MM.1S (cell line): ENCODE measurements at regions not wholly inside any gene's neighbourhood (a gene's known extent, or its start where the extent isn't known, plus 50 kb on each side); places are given as distances from the start of the nearest gene placed in this dataset.

Experiments used
- DNase-seq: peaks from one replicate; pipeline ENCODE4 v3.0.0-alpha.2; 2015
- H2AFZ ChIP-seq: fragments of 300-600 bp; sonication (generic); 2 replicates; pipeline ENCODE4 v1.6.0; 2016; ENCODE audit warnings: antibody characterized with exemption, low read length
- H3F3A ChIP-seq: fragments of 300-600 bp; sonication (generic); 2 replicates; pipeline ENCODE4 v1.6.1; 2016; ENCODE audit warnings: mild to moderate bottlenecking, antibody characterized with exemption, low read length, moderate library complexity, mixed read lengths; ENCODE audit not compliant: insufficient read depth
- H3K27ac ChIP-seq: fragments of 300-600 bp; sonication (generic); 2 replicates; pipeline ENCODE4 v1.5.1; 2016; ENCODE audit warnings: mild to moderate bottlenecking, low read length
- H3K27me3 ChIP-seq: fragments of 300-600 bp; sonication (generic); replicated peaks from 2 replicates; pipeline ENCODE4 v1.6.0; 2016; ENCODE audit warnings: low read length; ENCODE audit not compliant: insufficient read depth
- H3K36me3 ChIP-seq: fragments of 300-600 bp; sonication (generic); replicated peaks from 2 replicates; pipeline ENCODE4 v1.6.1; 2016; ENCODE audit warnings: mild to moderate bottlenecking, low read length, mixed read lengths; ENCODE audit not compliant: insufficient read depth
- H3K4me1 ChIP-seq: fragments of 300-600 bp; sonication (generic); 2 replicates; pipeline ENCODE4 v1.6.1; 2016; ENCODE audit warnings: low read length, mixed read lengths
- H3K4me2 ChIP-seq: fragments of 300-600 bp; sonication (generic); 2 replicates; pipeline ENCODE4 v1.6.0; 2016; ENCODE audit warnings: low read depth, low read length
- H3K4me3 ChIP-seq: fragments of 300-600 bp; sonication (generic); 2 replicates; pipeline ENCODE4 v1.5.1; 2016; ENCODE audit warnings: low read length, mixed read lengths
- H3K79me2 ChIP-seq: fragments of 300-600 bp; sonication (generic); 2 replicates; pipeline ENCODE4 v1.6.1; 2016; ENCODE audit warnings: mixed run types, low read length, mixed read lengths
- H3K9ac ChIP-seq: fragments of 300-600 bp; sonication (generic); 2 replicates; pipeline ENCODE4 v1.6.1; 2016; ENCODE audit warnings: low read length, mixed read lengths
- H3K9me2 ChIP-seq: fragments of 300-600 bp; sonication (generic); replicated peaks from 2 replicates; pipeline ENCODE4 v1.6.1; 2016; ENCODE audit warnings: mild to moderate bottlenecking, low read length, mixed read lengths; ENCODE audit not compliant: insufficient read depth
- H3K9me3 ChIP-seq: fragments of 300-600 bp; sonication (generic); replicated peaks from 2 replicates; pipeline ENCODE4 v1.6.1; 2016; ENCODE audit warnings: mild to moderate bottlenecking, low read length, mixed read lengths; ENCODE audit not compliant: insufficient read depth
- H4K20me1 ChIP-seq: fragments of 300-600 bp; sonication (generic); 2 replicates; pipeline ENCODE4 v1.6.1; 2016; ENCODE audit warnings: mild to moderate bottlenecking, low read length, moderate library complexity, mixed read lengths; ENCODE audit not compliant: insufficient read depth
- EZH2 ChIP-seq: fragments of 300-600 bp; sonication (generic); optimal IDR thresholded peaks from 2 replicates; pipeline ENCODE3; 2017; ENCODE audit warnings: low read depth, mild to moderate bottlenecking, antibody characterized with exemption, low read length, mixed read lengths
- EZH2phosphoT487 ChIP-seq: fragments of 300-600 bp; sonication (generic); IDR thresholded peaks from 2 replicates; pipeline ENCODE4 v1.6.1; 2018; ENCODE audit warnings: antibody characterized with exemption, low read length
- TF ChIP-seq, protein P1 (sequence below): fragments of 300-600 bp; sonication (generic); IDR thresholded peaks from 2 replicates; pipeline ENCODE4 v1.5.1; 2016; ENCODE audit warnings: antibody characterized with exemption, low read length, mixed read lengths

DNA sequence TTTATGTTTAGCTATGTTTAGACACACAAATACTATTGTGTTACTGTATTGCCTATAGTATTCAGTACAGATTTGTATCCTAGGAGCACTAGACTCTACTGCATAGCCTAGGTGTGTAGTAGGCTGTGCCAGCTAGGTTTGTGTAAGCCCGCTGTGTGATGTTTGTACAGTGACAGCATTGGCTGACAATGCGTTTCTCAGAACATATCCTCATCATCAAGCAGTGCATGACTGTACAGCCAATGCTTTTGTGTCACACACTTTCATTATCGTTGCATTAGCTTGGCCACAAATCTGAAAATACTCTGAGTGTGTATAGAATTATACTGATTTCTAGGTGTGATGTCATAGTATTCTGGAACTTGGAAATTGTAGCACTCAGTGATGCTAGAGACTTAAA lies 63.4 kb downstream of the CLDN34 start:
- Histone ChIP-seq H4K20me1 (no peaks in the 10 kb centered on the region), H3K4me1 (peaks cover 25% of the 10 kb centered on the region; the same call in 1 of the 2 replicates), H2AFZ (no peak overlapping the region), H3K4me3 (no peak overlapping the region), H3K9me3 (no peaks in the 10 kb centered on the region), H3K36me3 (no peaks in the 10 kb centered on the region), H3K27me3 (no peaks in the 10 kb centered on the region), H3K9ac (no peak overlapping the region), H3K4me2 (no peak overlapping the region), H3K79me2 (peaks cover 41% of the 10 kb centered on the region), H3K27ac (no peak overlapping the region), H3F3A (peaks cover 20% of the 10 kb centered on the region), H3K9me2 (no peaks in the 10 kb centered on the region)
- DNase-seq = no peak
- TF ChIP-seq EZH2phosphoT487 = no peak
- no peak for TF ChIP-seq EZH2
- TF ChIP-seq, protein P1, sequence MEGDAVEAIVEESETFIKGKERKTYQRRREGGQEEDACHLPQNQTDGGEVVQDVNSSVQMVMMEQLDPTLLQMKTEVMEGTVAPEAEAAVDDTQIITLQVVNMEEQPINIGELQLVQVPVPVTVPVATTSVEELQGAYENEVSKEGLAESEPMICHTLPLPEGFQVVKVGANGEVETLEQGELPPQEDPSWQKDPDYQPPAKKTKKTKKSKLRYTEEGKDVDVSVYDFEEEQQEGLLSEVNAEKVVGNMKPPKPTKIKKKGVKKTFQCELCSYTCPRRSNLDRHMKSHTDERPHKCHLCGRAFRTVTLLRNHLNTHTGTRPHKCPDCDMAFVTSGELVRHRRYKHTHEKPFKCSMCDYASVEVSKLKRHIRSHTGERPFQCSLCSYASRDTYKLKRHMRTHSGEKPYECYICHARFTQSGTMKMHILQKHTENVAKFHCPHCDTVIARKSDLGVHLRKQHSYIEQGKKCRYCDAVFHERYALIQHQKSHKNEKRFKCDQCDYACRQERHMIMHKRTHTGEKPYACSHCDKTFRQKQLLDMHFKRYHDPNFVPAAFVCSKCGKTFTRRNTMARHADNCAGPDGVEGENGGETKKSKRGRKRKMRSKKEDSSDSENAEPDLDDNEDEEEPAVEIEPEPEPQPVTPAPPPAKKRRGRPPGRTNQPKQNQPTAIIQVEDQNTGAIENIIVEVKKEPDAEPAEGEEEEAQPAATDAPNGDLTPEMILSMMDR = no peak

DNA sequence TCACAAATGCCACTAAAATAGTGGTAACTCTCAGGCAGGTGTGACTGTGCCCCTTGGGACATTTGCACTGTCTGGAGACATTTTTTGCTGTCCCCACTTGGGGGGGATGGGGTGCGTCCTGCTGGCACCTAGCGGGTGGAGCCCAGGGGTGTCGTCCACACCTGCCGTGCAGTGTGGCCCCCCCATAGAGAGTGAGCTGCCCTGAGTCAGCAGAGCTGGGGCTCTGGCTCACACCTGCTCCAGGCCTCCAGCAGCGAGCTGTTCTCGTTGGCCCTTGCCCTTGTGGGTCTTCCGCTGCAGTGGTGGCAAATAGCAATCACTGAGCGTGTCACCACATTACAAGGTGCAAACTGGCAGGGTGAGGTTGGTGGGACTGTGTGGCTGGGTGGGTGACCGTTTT lies 64.6 kb downstream of the CLDN34 start:
- H3K4me2 ChIP-seq = peak overlapping the region; percentile 63
- TF ChIP-seq, protein P1 = 0 out of 2 replicates have a peak, but pooled peaks have one; percentile 3
- no peak for TF ChIP-seq EZH2

DNA sequence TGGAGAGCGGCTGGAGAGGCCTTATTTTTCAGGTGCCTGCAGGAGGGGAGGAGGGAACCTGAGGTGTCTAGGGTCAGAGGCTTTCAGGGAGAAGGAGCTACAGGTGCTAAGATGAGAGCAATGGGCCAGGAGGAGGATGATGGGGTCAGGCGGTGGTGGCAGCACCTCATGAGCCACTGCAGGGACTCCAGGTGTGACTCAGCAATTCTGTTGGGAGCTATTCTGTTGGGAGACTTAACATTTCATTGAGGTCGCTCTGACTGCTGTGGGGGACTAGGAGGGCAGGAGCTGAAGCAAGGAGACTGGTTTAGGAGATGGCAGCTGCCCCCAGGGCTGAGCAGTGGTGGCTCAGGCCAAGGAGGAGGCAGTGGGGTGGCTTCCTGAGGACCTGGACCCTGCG lies 65.0 kb downstream of the CLDN34 start:
- peaks cover 20% of the 10 kb centered on the region for H3F3A ChIP-seq
- peak overlapping the region; percentile 37 for H3K4me3 ChIP-seq
- H3K27me3 ChIP-seq = no peaks in the 10 kb centered on the region
- no peak for DNase-seq
- H3K9me2 ChIP-seq = no peaks in the 10 kb centered on the region
- peak overlapping the region; percentile 95 for H3K27ac ChIP-seq
- TF ChIP-seq, protein P1 = no peak
- no peak for TF ChIP-seq EZH2
- TF ChIP-seq EZH2phosphoT487 = no peak
- H3K4me1 ChIP-seq = peaks cover 25% of the 10 kb centered on the region; the same call in 1 of the 2 replicates
- H3K4me2 ChIP-seq = peak overlapping the region; percentile 63
- H4K20me1 ChIP-seq = no peaks in the 10 kb centered on the region
- no peak overlapping the region for H2AFZ ChIP-seq
- H3K9ac ChIP-seq = peak overlapping the region; percentile 62
- H3K9me3 ChIP-seq = no peaks in the 10 kb centered on the region
- H3K36me3 ChIP-seq = no peaks in the 10 kb centered on the region
- peaks cover 37% of the 10 kb centered on the region for H3K79me2 ChIP-seq

More for the DNA sequence above, 64.6 kb downstream of the CLDN34 start:
- H3K27ac ChIP-seq = peak overlapping the region; percentile 95
- H3K27me3 ChIP-seq = no peaks in the 10 kb centered on the region
- no peaks in the 10 kb centered on the region for H3K9me3 ChIP-seq
- DNase-seq = peak; percentile 77
- no peaks in the 10 kb centered on the region for H4K20me1 ChIP-seq
- H3F3A ChIP-seq = peaks cover 20% of the 10 kb centered on the region
- H3K79me2 ChIP-seq = peaks cover 37% of the 10 kb centered on the region
- H3K36me3 ChIP-seq = no peaks in the 10 kb centered on the region
- peak overlapping the region; percentile 37 for H3K4me3 ChIP-seq
- peak overlapping the region; percentile 62; the same call in 1 of the 2 replicates for H3K9ac ChIP-seq
- H3K9me2 ChIP-seq = no peaks in the 10 kb centered on the region
- H3K4me1 ChIP-seq = peaks cover 25% of the 10 kb centered on the region; the same call in 1 of the 2 replicates
- H2AFZ ChIP-seq = no peak overlapping the region
